Renal cortical epithelial cell (primary cell): ENCODE measurements at regions not wholly inside any gene's neighbourhood (a gene's known extent, or its start where the extent isn't known, plus 50 kb on each side); places are given as distances from the start of the nearest gene placed in this dataset.

Experiments used
- DNase-seq: peaks from one replicate; pipeline ENCODE4 v3.0.0-alpha.2; 2011; ENCODE audit warnings: low read depth

DNA sequence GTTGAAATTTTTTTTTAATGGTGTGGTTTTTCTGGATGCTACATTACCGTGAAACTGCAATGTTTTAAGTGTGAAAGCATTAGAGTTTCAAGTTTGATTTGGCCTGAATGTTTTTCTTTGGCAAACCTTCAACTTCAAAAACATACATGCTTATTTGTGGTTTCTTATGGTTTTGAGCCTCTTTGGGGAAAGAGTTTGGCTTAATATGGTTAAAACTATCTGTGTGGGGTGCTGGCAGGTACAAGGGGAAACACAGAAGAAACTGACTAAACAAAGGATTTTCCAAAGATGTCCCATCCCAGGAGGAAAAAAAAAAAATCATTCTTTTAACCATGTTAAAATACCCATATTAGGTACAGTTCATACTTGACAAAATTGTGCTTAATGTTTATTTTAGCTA, 121.1 kb downstream of the HGF start:
- no peak for DNase-seq

DNA sequence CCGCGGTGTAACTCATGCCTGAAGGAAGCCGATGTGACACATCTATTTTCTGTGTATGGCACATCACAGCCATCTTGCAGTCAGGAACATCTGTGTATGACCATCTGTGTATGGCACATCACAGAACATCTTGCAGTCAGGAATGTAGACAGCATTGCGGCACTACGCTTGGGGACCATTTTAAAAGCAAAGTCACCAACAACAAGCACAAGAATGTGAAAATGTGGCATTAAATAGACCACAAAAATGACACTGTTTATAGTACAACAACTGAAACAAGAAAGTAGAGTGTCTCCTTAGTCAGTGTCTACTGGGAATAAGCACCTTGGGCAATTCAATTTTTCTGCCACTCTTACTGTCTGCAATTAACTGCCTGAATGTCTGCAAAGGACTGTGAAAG, 124.4 kb downstream of the HGF start:
- DNase-seq: no peak

DNA sequence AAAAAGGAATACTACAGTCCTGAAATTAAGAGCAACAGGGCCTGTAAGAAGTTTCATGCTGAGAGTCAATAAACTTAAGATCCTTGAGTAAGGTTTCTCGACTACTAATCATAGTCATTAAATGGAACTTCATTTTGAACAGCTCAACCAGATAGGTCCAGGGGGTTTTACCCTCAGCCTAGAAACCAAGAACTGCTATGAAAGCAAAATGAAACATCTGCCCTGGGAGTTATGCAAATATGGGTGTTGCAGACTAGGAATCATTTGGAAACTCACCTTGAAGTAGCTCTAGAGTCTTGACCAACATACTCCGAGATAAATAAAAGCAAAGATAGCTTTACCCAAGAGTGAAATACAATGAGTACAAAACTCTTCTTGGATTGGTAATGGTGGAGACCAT, 128.0 kb downstream of the HGF start:
- DNase-seq: no peak

DNA sequence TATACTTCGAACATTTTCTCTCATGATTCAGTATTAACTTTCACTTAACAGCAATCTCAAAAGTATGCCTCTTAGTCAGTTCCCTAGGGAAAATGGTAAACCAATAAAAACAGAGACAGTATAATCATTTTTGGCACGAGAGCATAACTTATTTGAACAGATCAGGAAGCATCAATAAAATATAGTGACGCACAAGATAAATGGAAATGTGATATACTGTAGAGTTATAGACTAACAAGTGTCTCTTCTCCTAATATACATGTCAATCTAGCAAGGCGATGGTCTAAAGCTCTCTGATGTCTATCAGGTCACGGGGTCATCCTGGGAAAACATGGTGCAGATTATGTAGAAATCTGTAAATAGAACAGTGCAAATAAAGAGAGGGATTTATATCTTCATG, 131.6 kb downstream of the HGF start:
- DNase-seq: no peak

- no peak for DNase-seq
These were observed 132.3 kb downstream of the HGF start for GRCh38 chr7:81637534-81637933.

GRCh38 chr7:81632418-81632817, 137.4 kb downstream of the HGF start:
- peak; percentile 88 for DNase-seq

DNA sequence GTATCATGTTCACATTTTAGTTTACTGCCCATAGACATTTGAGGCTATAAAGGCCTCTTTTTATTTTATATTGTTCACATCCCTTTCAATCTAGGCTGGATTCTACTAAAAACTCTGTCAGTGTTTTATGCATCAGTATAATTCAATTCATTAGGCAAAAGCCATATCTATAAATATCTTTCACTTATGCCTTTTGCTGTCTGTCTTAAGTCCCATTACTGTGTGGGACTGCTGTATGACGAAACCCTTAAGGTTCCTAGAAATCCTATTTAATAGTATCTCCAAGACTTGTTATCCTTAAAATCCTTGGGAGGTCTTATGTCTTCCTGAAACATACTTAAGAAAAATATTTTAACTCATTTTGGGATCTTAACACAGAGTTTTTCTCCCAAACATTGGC, 139.2 kb downstream of the HGF start:
- no peak for DNase-seq

DNA sequence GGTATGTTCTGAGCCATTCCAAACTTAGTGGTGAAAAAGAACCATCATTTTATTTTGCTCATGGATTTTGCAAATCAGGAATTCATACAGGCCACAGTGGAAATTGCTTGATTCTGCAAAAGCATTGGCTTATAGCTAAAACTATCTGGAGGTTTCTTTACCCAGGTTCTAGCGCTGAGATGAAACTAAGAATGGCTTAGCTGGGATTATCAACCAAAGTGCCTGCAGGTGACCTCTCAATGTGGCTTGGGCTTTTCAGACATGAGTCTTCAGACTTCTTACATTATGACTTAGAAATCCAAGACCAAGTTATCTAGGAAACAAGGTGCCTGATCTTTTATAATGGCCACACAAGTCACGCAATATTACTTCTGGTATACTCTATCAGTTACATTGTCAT, 140.1 kb downstream of the HGF start:
- DNase-seq: no peak

DNA sequence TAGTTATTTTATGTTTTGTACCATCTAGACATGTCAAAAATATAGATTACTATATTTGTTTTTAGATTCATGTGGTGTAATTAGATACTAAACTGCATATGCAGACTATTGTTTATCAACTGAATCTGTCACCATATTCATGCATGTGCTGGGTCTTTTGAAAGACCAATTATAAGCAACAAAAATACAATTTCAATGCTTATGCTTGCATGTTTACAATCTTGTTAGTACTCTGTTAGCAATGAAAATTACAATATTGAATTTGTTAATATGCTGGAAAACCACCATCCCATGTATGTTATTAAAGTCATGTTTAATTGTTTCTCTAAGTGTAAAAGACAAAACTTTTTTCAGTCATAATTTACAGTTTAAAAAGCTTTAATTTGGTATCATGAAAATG, 140.9 kb downstream of the HGF start:
- no peak for DNase-seq

DNA sequence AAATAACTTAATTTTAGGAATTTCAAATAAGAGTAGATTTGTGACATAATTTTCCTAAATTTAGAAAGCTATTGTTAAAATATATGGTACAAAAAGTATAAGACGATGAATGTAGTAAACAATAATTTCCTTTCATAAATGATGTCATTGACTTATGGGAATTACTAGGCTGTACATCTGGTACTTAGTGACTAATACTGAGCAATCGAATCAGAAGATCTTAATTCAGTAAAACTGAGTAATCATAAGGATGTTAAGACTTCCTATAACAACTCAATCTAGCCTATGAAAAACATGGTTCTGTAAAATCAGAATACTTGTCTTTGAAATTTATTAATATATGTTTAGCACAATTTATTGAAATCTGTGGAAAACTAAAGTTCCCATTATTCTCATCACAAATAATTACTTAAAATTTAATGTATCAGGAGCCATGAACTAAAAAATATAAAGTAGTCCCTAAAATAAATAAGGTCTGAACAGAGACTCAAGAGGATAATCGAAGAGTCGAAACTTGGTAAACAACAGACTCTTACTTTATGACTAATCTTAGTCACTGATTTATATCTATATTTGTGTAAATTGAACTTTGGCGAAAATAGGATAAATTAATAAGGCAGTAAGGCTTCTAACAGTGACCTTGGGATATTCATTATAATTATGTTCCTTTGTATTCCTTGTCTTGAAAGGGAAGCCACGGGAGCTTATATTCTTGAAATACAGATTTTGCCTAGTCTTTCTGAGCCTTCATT, 142.1 kb downstream of the HGF start:
- no peak for DNase-seq

DNA sequence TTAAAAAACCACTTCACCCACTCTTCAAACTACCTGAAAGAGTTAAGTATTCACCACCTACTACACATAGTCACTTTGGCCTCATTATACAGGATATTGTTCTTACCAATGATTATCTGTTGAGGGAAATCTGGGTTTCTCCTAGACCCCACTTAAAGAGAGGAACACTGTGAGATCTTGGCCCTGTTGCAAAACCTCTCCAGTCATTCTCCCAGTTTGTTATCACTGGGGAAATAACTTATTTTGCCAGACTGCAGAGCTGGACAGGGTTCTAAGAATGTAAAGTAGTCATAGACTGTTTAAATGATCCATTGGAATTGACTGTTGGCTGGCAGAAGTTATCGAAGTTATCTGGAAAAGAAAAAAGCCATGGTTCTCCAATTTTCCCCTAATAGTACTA, 143.8 kb downstream of the HGF start:
- DNase-seq: peak; percentile 61

DNA sequence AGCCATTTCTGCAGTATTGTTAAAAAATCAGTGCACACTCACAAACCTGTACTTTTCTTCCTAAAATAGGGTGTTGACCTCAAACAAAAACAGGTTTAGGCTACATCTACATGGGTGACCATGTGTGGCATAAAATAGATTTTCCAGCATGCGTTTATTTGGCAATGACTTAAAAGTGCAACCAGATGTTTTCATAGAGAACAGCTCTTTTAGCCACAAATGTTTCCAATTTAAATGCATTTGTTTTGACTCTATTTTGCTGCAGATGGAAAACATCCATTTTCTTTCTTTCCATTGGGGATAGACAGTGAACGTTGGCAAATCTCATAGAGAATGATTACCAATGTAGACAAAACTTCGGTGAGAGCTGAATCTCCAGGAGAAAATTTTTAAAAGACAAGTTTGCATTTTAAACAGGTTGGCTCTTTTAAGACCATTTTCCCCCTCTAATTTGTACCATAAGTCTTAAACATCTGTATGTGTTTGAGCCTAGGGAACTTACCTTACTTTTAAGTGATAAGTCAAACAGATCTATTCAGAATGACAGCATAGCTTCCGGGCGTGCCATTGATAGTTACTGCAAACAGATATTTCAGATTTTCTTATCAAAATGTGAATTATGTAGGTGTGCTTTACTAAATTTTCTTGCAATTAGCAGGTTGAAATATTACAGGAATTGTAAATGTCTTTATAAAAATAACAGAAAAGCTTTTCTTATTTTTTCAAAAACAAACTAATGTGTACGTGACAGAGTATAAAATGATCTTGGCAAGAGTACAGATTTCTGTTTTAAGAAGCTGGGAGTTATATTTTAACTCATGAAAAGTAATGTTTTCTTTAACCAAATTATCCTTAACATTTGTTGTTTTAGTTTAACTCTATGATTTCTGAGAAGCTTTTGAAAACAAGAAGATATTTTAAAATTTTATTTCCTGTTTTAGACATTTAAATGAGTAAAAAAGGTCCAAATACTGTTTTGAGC, 144.9 kb downstream of the HGF start:
- peak; percentile 65 for DNase-seq

DNA sequence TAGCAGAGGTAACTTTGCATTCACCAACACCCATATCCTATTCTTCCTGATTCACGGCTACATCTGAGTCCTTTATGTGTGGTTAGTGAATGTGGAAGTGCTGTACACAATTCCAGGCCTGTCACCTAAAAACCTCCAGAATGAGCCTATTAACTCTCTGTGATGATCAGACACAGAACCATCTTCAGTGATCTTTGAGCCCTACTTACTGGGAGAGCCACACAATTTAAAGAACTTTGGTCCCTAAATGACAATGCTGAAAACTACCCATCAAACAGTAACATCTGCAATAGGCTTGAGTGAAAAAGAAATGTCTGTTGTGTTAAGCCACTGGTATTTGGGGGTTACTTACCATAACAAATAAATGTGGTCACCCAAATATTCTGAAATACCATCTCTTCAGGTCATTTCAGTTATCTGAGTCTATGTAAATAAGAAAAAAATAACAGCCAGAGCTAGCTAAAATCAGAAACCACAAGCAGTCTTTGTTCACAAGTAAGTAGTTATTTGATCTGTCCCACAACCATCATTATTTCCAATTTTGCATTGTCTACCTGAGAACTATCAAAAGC, 145.7 kb downstream of the HGF start:
- peak; percentile 44 for DNase-seq

DNA sequence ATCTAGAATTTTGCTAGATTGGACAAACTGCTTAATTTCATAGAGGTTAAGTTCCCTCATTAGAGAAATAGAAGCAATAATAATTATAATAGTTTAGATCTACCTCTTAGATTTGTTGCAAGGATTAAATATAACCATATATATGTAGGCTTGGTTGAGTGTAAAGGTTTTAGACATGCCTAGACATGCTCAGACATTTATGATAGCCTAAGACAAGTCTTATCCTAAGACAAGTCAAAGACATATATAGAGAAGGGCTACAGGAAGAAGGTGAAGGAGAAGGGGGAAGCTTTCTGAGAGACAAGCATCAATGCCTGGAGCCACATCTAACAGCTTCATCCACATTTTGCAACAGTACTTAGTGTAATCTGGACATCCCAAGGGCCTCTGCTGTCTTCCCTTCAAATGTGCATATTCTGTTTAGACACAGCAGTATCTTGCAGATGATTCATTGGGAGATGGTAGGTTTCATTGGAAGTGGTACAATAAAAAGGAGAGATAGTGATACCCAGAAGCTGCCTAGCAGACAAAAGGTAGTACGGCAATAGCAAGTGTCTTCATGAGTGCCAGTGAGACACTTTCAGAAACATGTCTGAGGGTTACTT, 146.5 kb downstream of the HGF start:
- no peak for DNase-seq

- DNase-seq: no peak
These were observed 148.0 kb downstream of the HGF start for GRCh38 chr7:81621893-81622292.

DNA sequence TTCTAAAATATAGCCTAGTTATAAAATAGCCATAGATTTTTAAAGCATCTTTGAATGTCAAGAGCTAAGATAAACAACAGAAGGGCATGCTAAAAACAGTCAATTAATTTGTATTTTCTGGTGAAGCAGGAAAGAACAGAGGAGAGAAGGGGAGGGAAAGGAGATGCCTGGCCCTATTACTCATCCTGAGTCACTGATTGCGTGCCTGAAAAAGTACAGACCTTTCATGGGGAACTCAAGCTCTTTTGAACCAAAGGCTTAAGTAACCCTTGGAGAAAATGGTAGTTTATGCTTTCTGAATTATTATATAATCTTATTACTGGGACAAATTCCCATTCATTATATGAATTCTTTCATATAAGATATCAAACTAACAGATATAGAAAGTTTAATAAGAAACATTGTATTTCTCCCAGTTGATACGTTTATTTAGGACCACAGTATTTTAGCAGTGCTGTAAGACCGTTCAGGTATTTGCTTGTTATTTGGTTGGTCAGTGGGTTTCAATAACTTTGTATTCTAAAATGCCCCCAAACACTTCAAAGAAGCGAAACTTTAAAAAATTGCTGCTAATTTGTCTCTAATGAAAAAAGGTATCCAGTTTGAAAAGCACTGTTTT, 151.3 kb downstream of the HGF start:
- peak; percentile 94 for DNase-seq

- DNase-seq: peak; percentile 70
These were observed 152.9 kb downstream of the HGF start for GRCh38 chr7:81616951-81617350.

DNA sequence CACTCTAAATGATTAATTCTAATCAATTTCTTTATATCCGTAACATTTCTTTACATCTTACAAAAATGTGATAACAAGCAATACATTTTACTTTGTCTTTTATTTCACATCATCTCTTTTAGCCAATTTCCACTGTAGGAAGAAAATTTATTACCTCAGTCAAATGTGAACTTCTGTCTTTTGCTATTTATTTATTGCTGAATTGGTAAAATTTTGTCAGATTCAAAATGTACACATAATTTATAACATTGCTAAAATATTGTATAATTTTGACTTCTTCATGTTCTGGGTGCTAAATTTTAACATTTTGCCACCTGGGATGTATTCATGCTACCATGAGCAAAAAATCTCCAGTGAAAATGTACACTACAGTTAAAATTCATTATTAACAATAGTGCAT, 158.0 kb downstream of the HGF start:
- no peak for DNase-seq

- no peak for DNase-seq
These were observed 158.8 kb downstream of the HGF start for GRCh38 chr7:81611040-81611439.

DNA sequence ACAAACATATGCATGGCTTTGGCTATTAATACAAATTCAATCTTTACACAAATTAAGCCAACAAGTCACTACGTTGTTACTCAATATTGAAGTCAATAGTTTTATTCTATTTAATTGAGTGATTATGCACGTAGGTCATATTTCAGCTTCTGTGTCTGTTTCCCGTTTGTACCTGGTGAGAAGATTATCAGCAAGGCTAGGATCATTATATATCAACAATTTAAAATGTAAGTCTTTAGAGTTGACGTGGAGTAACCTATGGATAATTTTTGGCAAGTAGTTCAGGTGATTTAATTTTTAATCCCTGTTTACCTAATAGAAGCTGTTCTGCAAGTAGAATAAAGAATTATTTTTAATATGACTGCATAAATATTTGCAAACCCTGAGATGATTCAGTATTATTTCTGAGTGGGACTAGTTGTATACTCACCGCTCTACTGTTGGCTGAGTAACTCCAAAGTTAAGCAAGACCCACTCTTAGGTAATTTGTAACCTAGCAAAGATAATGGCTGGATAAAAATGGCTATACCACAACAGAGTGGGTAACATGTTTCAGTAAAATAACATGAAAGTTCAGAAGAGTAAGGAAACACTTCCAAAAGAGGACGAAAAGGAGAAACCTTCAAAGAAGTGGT, 161.0 kb downstream of the HGF start:
- DNase-seq: peak; percentile 74

- DNase-seq: no peak
These were observed 161.9 kb downstream of the HGF start for GRCh38 chr7:81607987-81608386.
